ENCODE measurements at regions not wholly inside any gene's neighbourhood (a gene's known extent, or its start where the extent isn't known, plus 50 kb on each side); places are given as distances from the start of the nearest gene placed in this dataset.

- TF ChIP-seq CHD7 (IDR thresholded peaks at IDR 0.05; ENCODE audit: insufficient replicate concordance, low read length) = no peak
- no peak for TF ChIP-seq SIRT6 (IDR thresholded peaks at IDR 0.05; ENCODE audit: low read length)
- no peak for TF ChIP-seq RXRA (IDR thresholded peaks at IDR 0.05; ENCODE audit: insufficient read depth, low read depth, low read length)
- TF ChIP-seq SAP30 (IDR thresholded peaks at IDR 0.05; ENCODE audit: insufficient read depth, insufficient replicate concordance, low read length) = no peak
- TF ChIP-seq KDM1A (IDR thresholded peaks at IDR 0.05; ENCODE audit: borderline replicate concordance, low read length) = no peak
- TF ChIP-seq EP300 (IDR thresholded peaks at IDR 0.05; ENCODE audit: borderline replicate concordance in 1 of 2, low read depth in 2 of 2, low read length in 2 of 2) = no peak
- TF ChIP-seq KDM5A (IDR thresholded peaks at IDR 0.05; ENCODE audit: low read length) = no peak
Observed at GRCh38 chr18:55866886-55867285, 278.9 kb upstream of the TCF4 start (continued).

Data from H1 (cell line).